ENCODE measurements at regions not wholly inside any gene's neighbourhood (a gene's known extent, or its start where the extent isn't known, plus 50 kb on each side); places are given as distances from the start of the nearest gene placed in this dataset.

GRCh38 chr3:124545891-124546290 is 184.4 kb upstream of the UMPS start:
- TF ChIP-seq CTCF (IDR thresholded peaks at IDR 0.05; ENCODE audit: extremely low read depth in 1 of 2, insufficient read depth in 1 of 2, low read depth in 1 of 2, low read length in 2 of 2) = no peak
- TF ChIP-seq EZH2 (IDR thresholded peaks at IDR 0.05; ENCODE audit: borderline replicate concordance, low read depth, low read length, severe bottlenecking) = no peak
- no peak for TF ChIP-seq POLR2AphosphoS5 (IDR thresholded peaks at IDR 0.05; ENCODE audit: insufficient read depth, low read depth, low read length)
- no peak for TF ChIP-seq POLR2A (IDR thresholded peaks at IDR 0.05; ENCODE audit: low read depth, low read length)
- no peak for TF ChIP-seq MAX (IDR thresholded peaks at IDR 0.05; ENCODE audit: insufficient read depth, insufficient read length)
- no peak for TF ChIP-seq MYC (IDR thresholded peaks at IDR 0.05; ENCODE audit: low read depth, low read length)
- no peak for TF ChIP-seq JUN (IDR thresholded peaks at IDR 0.05; ENCODE audit: borderline replicate concordance, insufficient read depth, insufficient read length, low read depth)
- no peak for TF ChIP-seq FOS (IDR thresholded peaks at IDR 0.05; ENCODE audit: borderline replicate concordance, insufficient read depth, low read length)
